ENCODE measurements at regions not wholly inside any gene's neighbourhood (a gene's known extent, or its start where the extent isn't known, plus 50 kb on each side); places are given as distances from the start of the nearest gene placed in this dataset.

DNA sequence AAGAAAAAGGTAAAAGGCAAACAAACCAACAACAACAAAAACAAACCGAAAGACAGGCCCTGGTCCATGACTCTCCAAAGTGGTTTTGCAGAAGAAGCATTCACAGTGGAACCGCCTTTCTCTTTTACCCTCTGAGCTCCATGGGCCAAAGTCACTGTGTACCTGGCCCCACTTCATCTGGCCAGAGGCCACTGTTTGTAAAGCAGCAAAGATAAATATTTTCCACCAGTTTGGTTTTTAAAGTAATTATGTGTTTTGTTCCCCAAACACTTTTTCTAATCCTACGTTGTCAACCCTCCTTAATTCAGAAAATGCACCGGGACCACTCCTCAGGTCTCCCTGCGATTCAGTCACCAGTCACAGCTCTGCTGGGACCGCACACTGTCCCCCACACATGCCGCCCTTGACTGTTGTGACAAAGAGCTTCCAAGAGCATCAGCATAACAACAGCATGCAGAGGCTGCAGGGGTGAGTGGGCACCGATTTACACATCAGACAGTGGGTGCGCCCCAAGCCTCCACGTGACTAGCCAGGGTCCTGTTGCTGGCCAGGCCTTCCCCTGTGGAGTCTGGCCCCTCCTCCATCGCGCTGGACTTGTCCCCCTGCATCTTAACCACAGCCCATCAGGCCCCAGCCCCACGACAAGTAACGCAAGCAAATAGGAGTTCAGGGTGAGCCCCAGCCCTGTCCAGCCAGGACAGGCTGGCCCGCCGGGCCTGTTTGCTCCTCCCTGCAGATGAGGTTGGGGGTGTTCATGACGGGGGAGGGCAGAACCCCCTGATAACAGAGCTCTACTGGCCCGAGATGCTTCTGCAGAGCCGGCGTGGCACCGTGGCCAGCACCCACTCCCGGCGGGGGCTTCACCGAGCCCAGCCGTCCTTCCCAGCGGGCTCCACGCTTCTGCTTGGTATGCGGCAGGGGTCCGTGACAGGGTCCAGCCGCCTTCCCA lies 65.2 kb upstream of the DIO3 start:
- no peak for DNase-seq (ENCODE audit: low read depth, low spot score)
- no peak overlapping the region for H3K27ac ChIP-seq

DNA sequence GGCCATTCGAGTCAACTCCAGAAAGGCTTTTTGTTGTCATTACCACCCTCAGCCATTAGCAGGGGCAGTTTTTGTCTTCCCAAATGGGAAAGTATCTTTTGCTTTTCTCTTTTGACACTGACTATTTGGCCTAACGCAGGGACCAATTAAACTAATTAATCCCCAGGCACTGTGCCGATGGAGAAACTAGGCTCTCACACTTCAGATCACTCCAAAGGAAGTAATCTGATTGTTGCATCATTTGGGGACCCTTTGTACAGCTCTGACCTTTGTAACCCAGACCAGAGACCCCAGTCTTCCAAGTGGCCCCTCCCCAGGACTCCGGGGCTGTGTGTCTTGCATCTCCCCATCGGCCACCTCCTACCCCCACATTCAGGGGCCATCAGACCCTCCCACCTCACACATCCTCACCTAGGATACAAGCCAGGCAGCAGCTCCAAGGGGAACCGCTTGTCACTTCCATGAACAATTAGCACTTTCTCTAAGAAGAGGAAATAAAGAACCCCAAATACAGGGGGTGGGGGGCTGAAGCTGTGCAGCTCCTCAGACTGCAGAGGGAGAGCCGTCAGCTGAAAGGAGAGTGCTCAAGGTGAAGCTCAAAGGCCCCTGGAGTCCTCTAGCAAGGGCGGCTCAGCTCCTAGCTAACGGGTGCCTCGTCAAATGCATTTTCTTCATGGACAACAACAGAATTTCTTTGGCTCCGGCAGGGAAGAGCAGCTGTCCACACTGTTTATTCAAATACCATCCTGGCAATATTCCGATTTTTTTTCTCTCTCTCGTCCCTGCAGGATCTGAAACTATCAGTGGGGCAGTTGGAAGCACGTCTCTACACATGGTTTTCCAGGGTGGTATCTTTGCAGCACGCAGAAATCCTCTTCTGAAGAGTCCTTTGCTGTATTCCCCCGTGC lies 64.3 kb upstream of the DIO3 start:
- no peak for DNase-seq (ENCODE audit: low read depth, low spot score)
- no peak overlapping the region for H3K27ac ChIP-seq

DNA sequence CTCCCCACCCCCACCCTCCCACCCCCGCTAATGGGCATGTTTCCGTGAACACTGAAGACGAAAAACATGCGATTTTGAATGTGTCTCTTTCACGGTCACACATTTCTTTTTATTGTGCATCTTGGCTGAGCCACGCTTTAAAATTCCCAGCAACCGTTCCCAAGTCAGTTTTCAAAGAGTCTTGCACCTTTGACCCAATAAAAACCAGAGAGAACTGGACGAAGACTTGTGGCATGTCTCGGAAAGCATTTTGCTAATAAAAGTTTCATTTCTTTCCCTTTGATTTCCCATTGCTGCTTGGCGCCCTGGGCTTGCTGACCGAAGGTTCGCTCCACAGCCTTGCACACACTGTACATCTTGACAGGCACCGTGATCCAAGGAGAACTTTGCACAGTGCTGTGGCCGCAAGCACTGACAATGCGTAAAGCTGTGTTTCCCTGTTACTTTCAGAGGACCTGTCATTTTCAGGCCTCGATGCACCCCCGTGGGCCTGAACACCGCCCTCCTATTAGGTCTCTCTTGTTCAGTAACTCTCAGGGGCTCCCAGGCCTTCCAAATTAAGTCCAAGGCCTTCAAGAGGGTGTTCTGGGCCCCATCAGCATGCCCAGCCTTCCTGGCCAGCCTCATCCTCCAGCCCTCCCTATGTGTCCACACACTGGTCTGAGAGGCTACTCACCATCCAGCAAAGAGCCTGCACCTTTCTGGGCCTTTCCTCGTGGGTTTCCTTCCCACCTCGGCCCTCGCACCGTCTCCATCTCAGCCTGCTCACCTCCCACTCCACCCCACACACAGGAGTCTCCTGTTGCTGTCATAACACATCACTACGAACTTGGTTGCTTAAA lies 63.4 kb upstream of the DIO3 start:
- no peak for DNase-seq (ENCODE audit: low read depth, low spot score)
- H3K27ac ChIP-seq = no peak overlapping the region

DNA sequence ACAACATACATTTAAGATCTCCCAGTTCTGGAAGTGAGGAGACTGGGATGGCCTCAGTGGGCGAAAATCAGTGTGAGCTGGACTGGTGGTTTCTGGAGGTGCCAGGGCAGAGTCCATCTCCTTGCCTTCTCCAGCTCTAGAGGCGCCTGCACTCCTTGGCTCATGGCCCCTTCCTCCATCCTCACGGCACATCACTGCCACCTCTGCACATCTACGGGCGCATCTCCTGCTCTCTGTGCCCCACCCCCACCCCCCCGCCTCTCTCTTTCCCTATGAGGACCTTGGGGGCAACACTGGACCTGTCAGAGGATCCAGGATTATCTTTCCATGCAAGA lies 62.8 kb upstream of the DIO3 start:
- no peak for DNase-seq (ENCODE audit: low read depth, low spot score)

DNA sequence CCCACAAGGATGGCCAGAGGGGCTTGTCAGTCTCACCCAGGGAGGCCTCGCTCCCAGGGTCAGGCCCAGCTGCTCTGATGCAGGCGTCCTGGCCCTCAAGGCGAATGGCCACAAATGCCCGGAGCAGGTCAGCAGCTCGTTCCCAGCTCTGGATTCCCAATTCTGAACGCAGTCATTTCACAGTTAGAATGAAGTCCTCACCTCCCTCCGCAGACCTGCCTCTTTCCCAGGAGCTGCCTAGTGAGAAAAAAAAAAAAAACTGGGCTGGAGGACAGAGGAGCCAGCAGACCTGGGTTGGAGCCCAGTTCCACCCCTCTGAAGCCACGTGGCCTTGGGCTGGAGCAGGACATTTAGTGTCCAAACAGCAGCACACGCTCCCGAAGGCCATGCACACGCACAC lies 62.2 kb upstream of the DIO3 start:
- H3K27ac ChIP-seq = no peak overlapping the region
- DNase-seq (ENCODE audit: low read depth, low spot score) = no peak

More for the DNA sequence above, 62.8 kb upstream of the DIO3 start:
- no peak overlapping the region for H3K27ac ChIP-seq

DNA sequence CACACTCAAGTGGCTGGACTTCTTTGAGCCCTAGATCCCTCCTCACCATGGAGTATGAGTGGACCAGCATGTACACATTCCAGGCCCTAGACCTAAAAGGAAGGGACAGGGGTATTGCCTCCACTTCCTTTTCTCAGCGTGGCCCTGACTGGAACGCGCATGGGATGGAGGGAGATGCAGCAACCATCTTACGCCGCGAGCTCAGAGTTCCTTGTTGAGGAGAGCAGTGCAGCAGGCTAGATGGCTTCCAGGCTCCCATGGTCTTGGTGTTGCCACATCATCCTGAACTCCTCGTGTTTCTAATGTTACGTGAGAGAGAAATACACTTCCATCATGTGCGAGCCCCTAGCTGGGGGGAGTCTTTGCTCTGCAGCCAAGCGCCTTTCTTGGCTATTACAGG lies 61.8 kb upstream of the DIO3 start:
- DNase-seq (ENCODE audit: low read depth, low spot score) = no peak
- no peak overlapping the region for H3K27ac ChIP-seq

DNA sequence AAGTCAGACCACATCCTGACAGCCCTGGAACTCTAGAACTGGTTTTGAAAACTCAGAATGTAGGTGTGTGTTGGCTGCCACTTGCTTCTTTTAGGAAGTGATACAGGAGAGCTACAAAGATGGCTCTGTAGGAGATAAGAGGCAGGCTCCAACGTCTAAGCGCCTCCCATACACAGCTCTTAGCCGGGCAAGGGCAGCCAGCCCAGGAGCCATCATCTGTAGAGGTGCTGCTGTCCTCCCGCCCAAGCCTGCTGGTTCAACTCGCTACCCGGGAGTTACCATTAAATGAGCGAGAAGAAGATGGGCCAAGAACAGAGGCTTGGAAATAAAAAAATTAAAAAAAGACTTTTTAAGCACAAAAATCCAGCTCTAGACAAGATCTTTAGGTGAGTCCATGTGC lies 61.2 kb upstream of the DIO3 start:
- DNase-seq (ENCODE audit: low read depth, low spot score) = no peak
- H3K27ac ChIP-seq = no peak overlapping the region

DNA sequence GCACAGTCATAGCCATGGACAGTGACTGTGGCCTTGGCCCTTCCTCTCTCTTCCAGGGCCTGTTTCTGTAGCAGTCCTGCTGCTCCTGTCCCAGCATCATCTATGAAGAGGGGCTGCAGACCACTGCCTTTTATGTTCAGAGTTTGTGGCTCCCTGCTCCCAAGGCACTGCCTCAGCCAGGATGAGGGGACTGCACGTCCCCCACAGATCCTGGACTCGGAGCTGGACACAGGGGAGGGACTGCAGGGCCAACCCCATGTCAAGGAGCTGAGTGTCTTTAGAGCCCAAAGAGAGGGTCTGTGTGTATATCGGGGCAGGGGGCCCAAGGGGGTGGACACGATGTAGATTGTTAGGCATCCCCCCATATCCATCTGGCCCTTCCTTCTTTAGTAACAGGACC lies 60.6 kb upstream of the DIO3 start:
- no peak for DNase-seq (ENCODE audit: low read depth, low spot score)
- no peak overlapping the region for H3K27ac ChIP-seq

DNA sequence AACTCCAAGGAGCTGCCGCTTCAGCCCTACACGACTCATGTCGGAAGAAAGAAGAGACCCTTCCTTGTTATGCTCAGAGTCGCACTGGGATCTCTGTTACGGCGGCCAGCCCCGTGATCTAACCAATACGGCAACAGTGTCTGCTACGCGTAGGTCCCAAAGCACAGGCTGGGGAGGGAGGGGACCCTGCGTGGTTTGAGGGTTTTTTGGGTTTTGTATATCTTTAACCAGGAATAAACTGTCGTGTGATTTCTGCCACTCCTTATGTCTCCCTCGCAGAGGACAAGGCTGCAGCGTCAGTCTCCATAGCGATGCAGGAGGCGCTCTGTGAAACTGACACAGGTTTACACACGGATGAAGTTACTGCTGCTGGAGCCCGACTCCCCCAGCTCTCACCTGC lies 60.0 kb upstream of the DIO3 start:
- DNase-seq (ENCODE audit: low read depth, low spot score) = no peak
- no peak overlapping the region for H3K27ac ChIP-seq

DNA sequence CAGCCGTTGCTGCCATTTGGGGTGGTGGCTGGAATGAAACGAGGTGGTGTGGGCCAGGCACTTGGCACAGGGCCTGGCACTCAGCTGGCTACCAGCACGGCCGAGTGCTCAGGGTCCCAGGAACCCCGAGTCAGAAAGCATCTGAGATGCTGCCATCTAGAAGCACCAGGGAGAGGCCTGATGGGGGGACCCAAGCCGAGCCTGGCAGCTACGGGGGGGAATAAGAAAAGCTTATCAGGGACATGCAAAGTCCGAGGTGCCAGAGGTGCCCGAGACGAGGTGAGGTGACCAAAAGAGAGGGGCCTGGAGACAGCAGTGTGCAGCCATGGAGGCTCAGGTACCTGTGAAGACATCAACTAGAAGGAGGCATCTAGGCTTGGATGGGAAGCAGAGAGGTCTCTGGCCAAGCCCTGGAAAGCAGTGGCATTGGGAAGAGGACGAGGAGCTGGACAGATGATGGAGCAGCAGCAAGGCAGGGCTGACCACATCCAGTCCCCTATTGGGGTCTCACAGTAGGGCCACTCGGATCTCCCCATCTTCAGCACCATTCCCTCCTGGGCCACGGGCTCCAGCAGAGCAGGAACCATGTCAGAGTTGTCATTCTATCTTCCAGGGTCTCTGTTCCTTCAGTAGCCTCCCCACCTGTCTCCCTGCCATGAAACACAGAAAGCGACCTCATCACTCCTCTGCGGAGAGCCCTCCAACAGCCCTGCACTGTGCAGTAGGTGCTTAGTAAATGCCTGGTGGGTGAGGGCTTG lies 59.3 kb upstream of the DIO3 start:
- DNase-seq (ENCODE audit: low read depth, low spot score) = no peak

DNA sequence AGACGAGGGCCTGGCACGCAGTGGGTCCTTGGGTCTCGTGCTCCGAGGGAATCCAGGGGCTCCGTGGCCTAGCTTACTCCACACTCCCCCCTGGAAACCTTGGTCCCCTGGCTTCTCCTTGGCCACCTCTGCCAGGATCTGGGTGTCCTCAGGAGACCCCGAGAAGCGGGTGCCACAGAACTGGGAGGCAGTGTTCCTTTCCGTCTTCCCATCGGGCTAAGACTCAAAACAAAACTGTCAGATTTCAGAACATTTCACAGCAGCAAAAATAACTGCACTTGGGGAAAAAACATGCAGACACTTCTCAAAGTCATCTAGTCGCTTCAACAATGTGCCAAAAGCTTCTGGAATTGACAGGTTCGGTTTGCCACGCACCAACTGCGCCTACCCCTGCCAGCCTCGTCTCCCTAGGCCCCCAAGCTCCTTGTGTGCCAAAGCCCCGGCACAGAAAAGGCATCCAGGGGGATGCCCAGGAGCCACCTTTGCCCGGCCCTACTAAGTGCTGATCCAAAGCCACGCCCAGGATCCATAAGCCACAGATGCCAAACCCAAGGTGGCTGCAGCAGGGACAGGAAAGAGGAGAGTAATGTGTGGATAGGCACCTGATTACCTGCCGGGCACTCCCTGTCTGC lies 58.4 kb upstream of the DIO3 start:
- DNase-seq (ENCODE audit: low read depth, low spot score) = no peak
- H3K27ac ChIP-seq = no peak overlapping the region

More for the DNA sequence above, 59.3 kb upstream of the DIO3 start:
- H3K27ac ChIP-seq = no peak overlapping the region

DNA sequence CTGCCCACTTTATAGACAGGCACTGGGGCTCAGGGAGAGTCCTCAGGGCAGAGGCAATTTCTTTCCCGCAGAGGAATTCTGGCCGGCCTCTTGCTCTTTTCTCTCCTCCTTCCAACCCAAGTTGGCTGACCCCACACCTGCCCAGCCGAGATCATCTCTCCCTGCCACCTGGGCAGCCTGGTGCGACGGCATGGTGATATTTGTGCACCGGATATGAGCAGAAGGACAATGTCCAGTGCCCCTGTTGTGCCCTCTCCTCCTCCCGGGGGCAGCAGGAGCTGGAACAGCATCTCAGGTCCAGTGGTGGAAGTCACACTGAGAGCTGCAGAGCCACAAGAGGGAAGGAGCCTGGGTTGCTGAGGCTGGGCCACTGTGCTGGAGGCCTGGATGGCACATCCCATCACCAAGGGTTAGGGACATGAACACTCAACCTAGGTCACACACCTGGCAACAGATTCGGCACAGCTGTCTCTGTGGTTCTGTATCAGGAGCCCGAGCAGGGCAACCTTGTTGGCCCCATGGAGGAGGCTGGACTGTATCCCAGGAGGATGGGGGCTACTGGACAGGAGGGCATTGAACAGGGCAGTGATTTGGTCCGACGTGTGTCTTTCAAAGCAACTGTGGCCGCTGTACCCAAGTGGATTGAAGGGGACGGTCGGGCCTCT lies 57.7 kb upstream of the DIO3 start:
- no peak overlapping the region for H3K27ac ChIP-seq
- DNase-seq (ENCODE audit: low read depth, low spot score) = no peak

DNA sequence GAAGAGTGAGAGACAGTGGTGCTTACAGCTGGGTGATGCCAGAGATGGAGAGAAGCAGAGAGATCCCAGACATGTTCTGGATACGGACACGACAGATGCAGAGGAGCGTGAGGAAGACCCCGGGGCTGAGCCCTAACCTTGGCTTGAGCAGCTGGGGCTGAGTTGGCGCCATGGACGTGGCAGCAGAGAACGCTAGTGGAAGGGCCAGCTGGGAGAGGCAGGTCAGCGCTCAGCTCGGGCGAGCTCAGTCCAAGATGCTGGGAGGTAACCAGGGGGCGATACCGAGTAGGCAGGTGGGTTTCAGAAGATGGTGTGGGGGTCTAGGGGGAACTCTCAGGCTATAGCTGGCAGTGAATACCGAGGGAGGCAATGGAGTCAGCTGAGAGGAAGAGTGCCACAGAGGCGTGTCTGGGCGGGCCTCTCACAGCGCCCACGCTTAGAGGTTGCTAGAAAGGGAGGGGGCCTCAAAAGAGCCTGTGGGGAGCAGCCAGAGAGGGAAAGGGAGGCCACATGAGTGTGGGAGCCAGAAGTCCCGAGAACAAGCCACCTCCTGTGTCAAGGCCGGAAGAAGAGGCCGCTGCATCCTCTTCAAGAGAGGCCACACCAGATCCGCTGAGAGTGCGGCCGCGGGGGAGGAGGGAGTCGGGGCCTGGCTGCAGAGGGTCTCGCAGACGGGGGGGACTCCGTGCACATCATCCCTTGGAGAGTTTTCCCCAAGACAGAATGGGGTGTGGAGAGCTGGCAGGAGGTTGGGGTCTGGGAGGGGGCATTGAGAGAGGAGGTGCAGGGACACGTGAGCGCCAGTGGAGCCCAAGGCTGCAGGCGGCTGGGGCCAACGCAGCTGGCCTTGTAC lies 57.0 kb upstream of the DIO3 start:
- no peak for DNase-seq (ENCODE audit: low read depth, low spot score)
- no peak overlapping the region for H3K27ac ChIP-seq

DNA sequence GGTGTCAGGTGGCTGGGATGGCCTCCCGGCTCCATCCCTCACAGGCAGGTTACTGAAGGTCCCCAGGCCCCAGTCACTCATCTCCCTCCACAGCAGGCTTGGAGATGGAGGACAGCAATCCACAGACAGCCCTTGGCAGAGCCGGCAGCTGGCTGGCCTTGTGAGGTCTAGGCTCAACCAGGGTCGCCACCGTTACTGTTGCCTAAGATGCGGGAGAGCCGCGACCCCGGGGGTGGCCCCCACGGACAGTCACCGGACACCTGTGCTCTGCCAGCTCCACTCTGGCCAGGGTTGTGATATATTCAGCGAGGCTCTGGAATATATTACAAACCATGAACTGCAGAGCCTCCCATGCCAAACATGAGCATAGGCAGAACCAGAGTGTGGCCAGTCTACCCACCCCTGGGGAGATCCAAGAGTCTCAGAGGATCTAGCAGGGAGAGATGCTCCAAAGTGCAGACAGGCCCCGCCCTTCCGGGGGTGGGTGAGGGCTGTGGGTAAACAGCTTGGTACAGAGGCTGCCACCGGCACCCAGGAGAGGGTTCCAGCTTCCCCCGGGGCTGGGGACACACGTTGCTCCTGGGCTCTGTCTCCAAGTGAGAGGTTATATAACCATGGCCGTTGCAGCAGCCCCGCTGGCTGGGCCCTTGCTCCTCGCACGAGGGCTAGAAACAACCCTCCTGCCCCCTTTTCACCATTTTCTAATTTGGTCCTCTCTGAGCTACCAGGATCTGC lies 55.9 kb upstream of the DIO3 start:
- no peak overlapping the region for H3K27ac ChIP-seq
- no peak for DNase-seq (ENCODE audit: low read depth, low spot score)

DNA sequence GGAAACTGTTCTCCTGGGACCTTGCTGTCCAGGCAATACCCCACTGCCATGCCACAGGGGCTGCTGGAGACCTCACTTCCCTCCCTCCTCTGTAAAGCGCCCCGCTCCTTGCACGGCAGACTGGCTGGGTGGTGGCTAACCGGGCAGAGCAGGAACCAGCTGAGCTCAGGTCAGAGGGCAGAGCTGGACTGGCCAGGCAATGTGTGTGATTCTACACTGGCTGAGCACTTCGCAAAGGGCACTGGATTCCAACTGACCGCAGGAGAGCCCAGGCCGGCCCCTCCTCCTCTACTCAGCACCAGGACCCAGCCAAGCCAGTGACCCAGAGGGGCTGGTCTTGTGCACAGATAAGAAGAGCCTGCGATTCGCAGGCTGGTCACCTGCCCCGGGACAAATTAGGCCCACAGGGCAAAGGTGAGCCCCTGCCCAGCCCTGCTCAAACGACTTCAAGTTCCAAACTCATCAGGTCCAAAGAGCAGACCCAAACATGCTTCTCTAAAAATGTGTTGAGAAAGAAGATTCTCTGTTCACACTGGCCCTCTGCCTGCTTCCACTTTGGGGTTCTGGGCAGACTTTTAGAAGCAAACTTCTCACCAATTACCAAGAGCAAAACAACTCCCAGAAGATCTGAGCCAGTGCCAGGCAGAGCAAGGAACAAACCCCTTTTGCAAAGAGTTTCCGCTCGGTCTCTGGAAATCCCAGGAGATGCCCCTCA lies 54.9 kb upstream of the DIO3 start:
- no peak for DNase-seq (ENCODE audit: low read depth, low spot score)
- no peak overlapping the region for H3K27ac ChIP-seq

DNA sequence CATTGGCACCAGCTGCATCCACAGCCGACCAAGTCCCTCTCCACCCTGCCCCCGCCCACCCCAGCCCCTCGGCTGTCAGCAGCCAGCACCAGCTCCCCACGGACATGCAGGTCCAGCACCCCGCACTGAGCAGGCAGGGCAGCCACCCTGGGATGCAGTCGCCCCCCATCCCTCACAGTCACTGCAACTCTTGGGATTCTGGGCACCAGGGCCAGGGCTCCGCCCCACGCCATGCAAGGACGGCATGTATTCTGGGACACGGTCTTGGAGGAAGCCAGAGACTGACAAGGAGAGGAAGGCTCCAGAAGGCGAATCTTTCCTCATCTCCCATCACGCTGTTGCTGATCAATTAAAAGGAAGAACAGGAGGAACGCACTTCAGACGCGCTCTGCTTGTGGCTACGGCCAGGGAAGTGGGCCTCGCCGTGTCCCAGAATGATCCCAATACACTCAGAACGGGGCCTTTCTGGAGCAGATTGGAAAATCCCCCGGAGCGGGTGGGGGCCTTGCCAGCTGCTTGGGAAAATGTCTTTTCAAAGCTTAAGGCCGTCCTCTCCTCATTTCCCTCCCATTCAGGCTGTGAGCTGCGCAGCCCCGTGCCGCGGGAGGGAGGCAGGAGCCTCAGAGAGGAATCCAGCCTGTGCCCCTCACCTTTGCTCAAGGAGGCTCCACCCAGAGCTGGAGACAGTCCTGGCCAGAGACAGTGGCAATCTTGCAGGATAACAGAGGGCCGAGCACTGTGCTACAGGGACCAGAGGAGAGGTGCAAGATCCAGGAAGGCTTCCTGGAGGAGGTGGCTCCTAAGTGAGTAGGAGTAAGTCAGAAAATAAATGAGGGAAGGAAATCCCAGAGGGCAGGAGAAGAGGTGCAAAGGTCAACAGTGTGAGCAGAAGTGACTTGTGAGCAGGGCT lies 54.1 kb upstream of the DIO3 start:
- H3K27ac ChIP-seq = no peak overlapping the region

More for the DNA sequence above, 54.1 kb upstream of the DIO3 start:
- DNase-seq (ENCODE audit: low read depth, low spot score) = no peak
